Thyroid gland (tissue), 4 donors: ENCODE measurements at regions not wholly inside any gene's neighbourhood (a gene's known extent, or its start where the extent isn't known, plus 50 kb on each side); places are given as distances from the start of the nearest gene placed in this dataset.

Experiments
- DNase-seq, 2 donors: peaks; one replicate each; pipeline ENCODE4 v3.0.0-alpha.2; 2019
- H3K27ac ChIP-seq, 3 donors: fragments of 200-600 bp; sonication (generic); 1 replicate in 2 of 3; 2 replicates in 1 of 3; pipeline ENCODE4 v1.5.1; 2016 to 2019; ENCODE audit warnings: mild to moderate bottlenecking in 1 of 3, moderate library complexity in 1 of 3
- H3K27me3 ChIP-seq: fragments of 200-600 bp; sonication (generic); one replicate; pipeline ENCODE4 v1.5.1; 2019
- H3K36me3 ChIP-seq, 2 donors: fragments of 200-600 bp; sonication (generic); one replicate each; pipeline ENCODE4 v1.5.1; 2016 to 2019
- H3K4me1 ChIP-seq, 2 donors: fragments of 200-600 bp; sonication (generic); one replicate each; pipeline ENCODE4 v1.5.1; 2017 to 2019
- H3K4me3 ChIP-seq, 3 donors: fragments of 200-600 bp; sonication (generic); replicated peaks in 1 of 3; 1 replicate in 2 of 3; 2 replicates in 1 of 3; pipeline ENCODE4 v1.5.1; 2016; ENCODE audit warnings: mild to moderate bottlenecking in 1 of 3
- H3K9me3 ChIP-seq: fragments of 200-600 bp; sonication (generic); one replicate; pipeline ENCODE4 v1.5.1; 2017
- POLR2A ChIP-seq, 2 donors: fragments of 450-650 bp; IDR thresholded peaks; one replicate each; pipeline ENCODE4 v1.6.1; 2017; ENCODE audit warnings: antibody characterized with exemption in 2 of 2, mild to moderate bottlenecking in 2 of 2, moderate library complexity in 1 of 2
- WGBS, 2 donors: methylation state at CpG; one replicate each; pipeline ENCODE4 v1.1.5; 2017; 5-methylcytosine and 5-hydroxymethylcytosine counted together
- intact Hi-C: fragments of 100-400 bp; cut with DNase I; formaldehyde crosslinking; loops from one replicate; pipeline ENCODE4 v1.15.1; 2023
- TF ChIP-seq, protein P1 (sequence below), 6 experiments: fragments of 200-600 bp in 3 of 6; fragments of 450-650 bp in 3 of 6; sonication (generic) in 3 of 6; IDR thresholded peaks; one replicate each; pipeline ENCODE4 v1.5.1; 2016 to 2019; ENCODE audit warnings: antibody characterized with exemption in 6 of 6, mild to moderate bottlenecking in 2 of 6, inconsistent platforms in 1 of 6, moderate library complexity in 1 of 6

DNA sequence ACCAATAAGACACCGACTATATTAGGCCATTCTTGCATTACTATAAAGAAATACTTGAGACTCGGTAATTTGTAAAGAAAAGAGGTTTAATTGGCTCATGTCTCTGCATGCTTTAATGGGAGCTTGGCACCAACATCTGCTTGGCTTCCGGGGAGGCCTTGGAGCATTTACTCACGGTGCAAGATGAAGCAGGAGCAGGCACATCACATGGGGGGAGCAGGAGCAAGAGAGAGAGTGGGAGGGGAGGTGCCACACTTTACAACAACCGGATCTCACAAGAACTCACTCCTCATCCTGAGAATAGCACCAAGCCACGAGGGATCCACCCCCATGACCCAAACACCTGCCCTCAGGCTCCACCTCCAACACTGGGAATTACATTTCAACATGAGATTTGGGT is 224.8 kb downstream of the KLF5 start:
- no peaks in the 10 kb centered on the region for H3K36me3 ChIP-seq
- no peak overlapping the region for H3K27ac ChIP-seq
- no peak overlapping the region for H3K4me3 ChIP-seq
- TF ChIP-seq POLR2A (IDR thresholded peaks at IDR 0.05) = no peak
- TF ChIP-seq, protein P1, sequence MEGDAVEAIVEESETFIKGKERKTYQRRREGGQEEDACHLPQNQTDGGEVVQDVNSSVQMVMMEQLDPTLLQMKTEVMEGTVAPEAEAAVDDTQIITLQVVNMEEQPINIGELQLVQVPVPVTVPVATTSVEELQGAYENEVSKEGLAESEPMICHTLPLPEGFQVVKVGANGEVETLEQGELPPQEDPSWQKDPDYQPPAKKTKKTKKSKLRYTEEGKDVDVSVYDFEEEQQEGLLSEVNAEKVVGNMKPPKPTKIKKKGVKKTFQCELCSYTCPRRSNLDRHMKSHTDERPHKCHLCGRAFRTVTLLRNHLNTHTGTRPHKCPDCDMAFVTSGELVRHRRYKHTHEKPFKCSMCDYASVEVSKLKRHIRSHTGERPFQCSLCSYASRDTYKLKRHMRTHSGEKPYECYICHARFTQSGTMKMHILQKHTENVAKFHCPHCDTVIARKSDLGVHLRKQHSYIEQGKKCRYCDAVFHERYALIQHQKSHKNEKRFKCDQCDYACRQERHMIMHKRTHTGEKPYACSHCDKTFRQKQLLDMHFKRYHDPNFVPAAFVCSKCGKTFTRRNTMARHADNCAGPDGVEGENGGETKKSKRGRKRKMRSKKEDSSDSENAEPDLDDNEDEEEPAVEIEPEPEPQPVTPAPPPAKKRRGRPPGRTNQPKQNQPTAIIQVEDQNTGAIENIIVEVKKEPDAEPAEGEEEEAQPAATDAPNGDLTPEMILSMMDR (IDR thresholded peaks at IDR 0.05) = no peak
- no peaks in the 10 kb centered on the region for H3K9me3 ChIP-seq
- no peak for DNase-seq
- no peaks in the 10 kb centered on the region for H3K4me1 ChIP-seq
- intact Hi-C loops = no loop called here
- WGBS, 2 donors = 82 to 89% methylated on average over 6 of the region's 6 CpGs
- no peaks in the 10 kb centered on the region for H3K27me3 ChIP-seq

- H3K4me1 ChIP-seq = no peaks in the 10 kb centered on the region
- H3K27me3 ChIP-seq = no peaks in the 10 kb centered on the region
- intact Hi-C loops = no loop called here
- no peaks in the 10 kb centered on the region for H3K36me3 ChIP-seq
- H3K27ac ChIP-seq = no peak overlapping the region
- no peak for DNase-seq
- no peak for TF ChIP-seq POLR2A (IDR thresholded peaks at IDR 0.05)
- TF ChIP-seq, protein P1 (IDR thresholded peaks at IDR 0.05) = no peak
- no peaks in the 10 kb centered on the region for H3K9me3 ChIP-seq
- H3K4me3 ChIP-seq = no peak overlapping the region
- 93 to 94% methylated on average over 2 of the region's 2 CpGs for WGBS, 2 donors
Observed at GRCh38 chr13:73281746-73282145, 222.9 kb downstream of the KLF5 start.

- Histone ChIP-seq H3K9me3 (no peaks in the 10 kb centered on the region), H3K27me3 (no peaks in the 10 kb centered on the region), H3K27ac (no peak overlapping the region), H3K36me3 (no peaks in the 10 kb centered on the region), H3K4me3 (no peak overlapping the region), H3K4me1 (peaks cover 11 to 14% of the 10 kb centered on the region in 2 donors)
- no peak for DNase-seq
- TF ChIP-seq, protein P1 (IDR thresholded peaks at IDR 0.05) = no peak
- no peak for TF ChIP-seq POLR2A (IDR thresholded peaks at IDR 0.05)
- 96 to 98% methylated on average over 1 of the region's 1 CpG for WGBS, 2 donors
- intact Hi-C loops = no loop called here
Observed at GRCh38 chr13:73278186-73278585, 219.4 kb downstream of the KLF5 start.

- Histone ChIP-seq H3K9me3 (no peaks in the 10 kb centered on the region), H3K4me1 (peaks cover 15 to 18% of the 10 kb centered on the region in 2 donors), H3K27ac (peak overlapping the region in 2 of 3 donors; percentile 64 to 69), H3K27me3 (no peaks in the 10 kb centered on the region), H3K4me3 (no peak overlapping the region), H3K36me3 (no peaks in the 10 kb centered on the region)
- intact Hi-C loops = no loop called here
- no peak for DNase-seq
- no peak for TF ChIP-seq POLR2A (IDR thresholded peaks at IDR 0.05)
- TF ChIP-seq, protein P1 (IDR thresholded peaks at IDR 0.05) = peak in 2 of 6 experiments; percentile 8 to 22
- 73 to 74% methylated on average over 3 of the region's 3 CpGs for WGBS, 2 donors
Observed at GRCh38 chr13:73275163-73275562, 216.4 kb downstream of the KLF5 start.

DNA sequence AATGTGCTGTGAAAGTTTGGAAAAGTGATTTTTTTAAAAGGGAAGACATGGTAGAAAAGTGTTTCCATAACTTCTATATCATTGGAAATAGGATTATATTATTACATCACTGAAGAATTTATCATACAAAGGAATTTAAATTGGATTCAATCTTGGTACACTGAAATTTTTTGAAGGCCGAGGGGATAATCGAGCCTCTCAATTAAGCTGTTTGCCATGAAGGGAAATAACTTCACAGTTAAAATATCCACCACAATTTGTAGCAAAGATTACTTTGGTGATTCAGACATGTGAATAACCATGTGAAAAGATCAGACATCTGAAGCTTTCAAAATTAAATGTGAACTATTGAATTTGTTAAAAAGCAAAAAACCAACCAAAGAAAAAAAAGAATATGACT is 215.3 kb downstream of the KLF5 start:
- intact Hi-C loops = no loop called here
- H3K27ac ChIP-seq = peak overlapping the region; percentile 64 to 69 (median 64)
- H3K9me3 ChIP-seq = no peaks in the 10 kb centered on the region

More for the DNA sequence above, 215.3 kb downstream of the KLF5 start:
- DNase-seq = no peak
- Histone ChIP-seq H3K4me3 (no peak overlapping the region), H3K27me3 (no peaks in the 10 kb centered on the region), H3K4me1 (peaks cover 15 to 18% of the 10 kb centered on the region in 2 donors), H3K36me3 (no peaks in the 10 kb centered on the region)
- 88 to 93% methylated on average over 2 of the region's 2 CpGs for WGBS, 2 donors
- TF ChIP-seq, protein P1 (IDR thresholded peaks at IDR 0.05) = no peak
- TF ChIP-seq POLR2A (IDR thresholded peaks at IDR 0.05) = no peak
